ENCODE measurements at regions not wholly inside any gene's neighbourhood (a gene's known extent, or its start where the extent isn't known, plus 50 kb on each side); places are given as distances from the start of the nearest gene placed in this dataset.
"Not testable (repeated sequence)": the region's sequence is repeated elsewhere in the genome, so short reads cannot be mapped to it uniquely, and the experiment has no call there.

DNA sequence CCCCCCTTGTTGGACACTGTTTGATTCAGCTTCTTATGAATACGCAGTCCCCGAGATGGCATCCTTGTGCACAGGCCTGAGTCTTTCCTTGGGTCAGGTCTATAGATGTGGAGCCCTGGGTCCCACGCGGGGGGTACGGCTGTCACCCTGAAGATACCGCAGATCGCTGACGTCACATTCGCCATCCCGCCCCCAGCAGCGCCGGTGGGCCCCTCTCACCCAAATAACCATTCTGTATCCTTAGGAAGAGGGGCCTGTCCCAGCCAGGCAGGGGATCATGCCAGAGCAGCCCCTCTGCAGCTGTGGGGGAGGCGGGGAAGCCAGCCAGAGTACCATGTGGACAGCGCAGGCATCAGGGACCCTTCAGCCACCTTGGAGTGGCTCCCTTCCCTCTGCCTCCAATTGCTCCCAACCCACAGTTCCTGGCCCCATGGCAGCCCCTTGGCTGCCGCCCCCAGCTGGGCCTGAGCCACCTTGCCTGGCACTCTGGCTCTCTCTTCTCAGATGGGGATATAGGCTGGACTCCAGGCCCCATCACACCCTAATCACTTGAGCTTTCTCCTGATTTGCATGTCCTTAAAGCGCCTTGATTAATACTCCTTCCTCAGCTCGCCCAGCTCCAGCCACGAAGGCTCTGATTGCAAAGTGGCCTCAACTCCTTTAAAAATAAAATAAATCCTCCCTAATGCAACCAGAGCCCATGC lies 189.8 kb downstream of the C9orf50 start:
- TF ChIP-seq, protein P1, sequence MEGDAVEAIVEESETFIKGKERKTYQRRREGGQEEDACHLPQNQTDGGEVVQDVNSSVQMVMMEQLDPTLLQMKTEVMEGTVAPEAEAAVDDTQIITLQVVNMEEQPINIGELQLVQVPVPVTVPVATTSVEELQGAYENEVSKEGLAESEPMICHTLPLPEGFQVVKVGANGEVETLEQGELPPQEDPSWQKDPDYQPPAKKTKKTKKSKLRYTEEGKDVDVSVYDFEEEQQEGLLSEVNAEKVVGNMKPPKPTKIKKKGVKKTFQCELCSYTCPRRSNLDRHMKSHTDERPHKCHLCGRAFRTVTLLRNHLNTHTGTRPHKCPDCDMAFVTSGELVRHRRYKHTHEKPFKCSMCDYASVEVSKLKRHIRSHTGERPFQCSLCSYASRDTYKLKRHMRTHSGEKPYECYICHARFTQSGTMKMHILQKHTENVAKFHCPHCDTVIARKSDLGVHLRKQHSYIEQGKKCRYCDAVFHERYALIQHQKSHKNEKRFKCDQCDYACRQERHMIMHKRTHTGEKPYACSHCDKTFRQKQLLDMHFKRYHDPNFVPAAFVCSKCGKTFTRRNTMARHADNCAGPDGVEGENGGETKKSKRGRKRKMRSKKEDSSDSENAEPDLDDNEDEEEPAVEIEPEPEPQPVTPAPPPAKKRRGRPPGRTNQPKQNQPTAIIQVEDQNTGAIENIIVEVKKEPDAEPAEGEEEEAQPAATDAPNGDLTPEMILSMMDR (IDR thresholded peaks at IDR 0.05; ENCODE audit: extremely low read depth, missing control alignments), result no peak

DNA sequence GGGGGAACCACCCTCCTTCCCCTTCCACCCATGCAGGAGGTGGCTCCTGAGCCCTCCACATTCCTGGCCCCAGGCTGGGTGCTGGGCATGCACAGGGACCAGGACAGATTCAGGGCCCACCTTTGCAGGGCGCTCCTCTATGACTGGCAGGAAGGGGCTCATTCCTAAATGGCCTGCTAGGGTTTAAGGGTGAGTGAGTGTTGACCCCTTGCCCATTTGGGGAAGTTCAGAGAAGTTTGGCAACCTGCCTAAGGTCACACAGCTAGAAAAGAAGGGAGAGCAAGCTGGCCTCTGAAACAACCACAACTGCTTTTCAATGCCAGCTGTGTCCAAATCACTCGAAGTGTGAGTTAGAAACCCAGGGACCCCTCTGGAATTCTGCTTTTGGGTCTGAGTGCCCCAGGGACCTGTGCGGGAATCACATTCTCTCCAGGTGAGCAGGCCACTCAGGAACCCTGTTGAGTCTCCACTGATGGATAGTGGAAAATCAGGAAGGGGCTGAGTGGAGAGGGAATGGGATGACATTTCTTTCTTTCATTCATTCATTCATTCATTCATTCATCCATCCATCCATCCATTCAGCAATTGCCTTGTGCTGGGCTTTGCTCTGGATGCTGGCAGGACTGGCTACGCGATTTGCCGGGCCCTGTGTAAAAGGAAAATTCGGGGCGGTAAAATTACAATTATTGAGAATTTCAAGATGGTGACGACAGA lies 191.9 kb downstream of the C9orf50 start:
- DNase-seq (ENCODE audit: low spot score), result no peak
- TF ChIP-seq, protein P1 (IDR thresholded peaks at IDR 0.05; ENCODE audit: extremely low read depth, missing control alignments), result no peak

More for the DNA sequence above, 189.8 kb downstream of the C9orf50 start:
- DNase-seq (ENCODE audit: low spot score), result no peak

- DNase-seq (ENCODE audit: low spot score), result no peak
- TF ChIP-seq, protein P1 (IDR thresholded peaks at IDR 0.05; ENCODE audit: extremely low read depth, missing control alignments), result no peak
Measured at GRCh38 chr9:129427149-129427548, 193.8 kb downstream of the C9orf50 start.

DNA sequence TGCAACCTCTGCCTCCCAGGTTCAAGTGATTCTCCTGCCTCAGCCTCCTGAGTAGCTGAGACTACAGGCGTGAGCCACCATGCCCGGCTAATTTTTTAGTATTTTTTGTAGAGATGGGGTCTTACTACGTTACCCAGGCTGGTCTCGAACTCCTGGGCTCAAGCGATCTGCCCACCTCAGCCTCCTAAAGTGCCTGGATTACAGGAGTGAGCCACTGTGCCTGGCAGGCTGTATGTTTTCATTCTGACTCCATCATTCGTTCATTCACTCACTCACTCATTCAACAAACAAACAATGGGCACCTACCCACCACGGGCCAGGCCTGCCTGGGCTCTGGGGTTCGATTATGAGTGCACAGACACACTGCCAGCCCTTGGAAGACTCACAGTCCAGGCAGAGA lies 197.1 kb downstream of the C9orf50 start:
- not testable (repeated sequence) for DNase-seq (ENCODE audit: low spot score)

DNA sequence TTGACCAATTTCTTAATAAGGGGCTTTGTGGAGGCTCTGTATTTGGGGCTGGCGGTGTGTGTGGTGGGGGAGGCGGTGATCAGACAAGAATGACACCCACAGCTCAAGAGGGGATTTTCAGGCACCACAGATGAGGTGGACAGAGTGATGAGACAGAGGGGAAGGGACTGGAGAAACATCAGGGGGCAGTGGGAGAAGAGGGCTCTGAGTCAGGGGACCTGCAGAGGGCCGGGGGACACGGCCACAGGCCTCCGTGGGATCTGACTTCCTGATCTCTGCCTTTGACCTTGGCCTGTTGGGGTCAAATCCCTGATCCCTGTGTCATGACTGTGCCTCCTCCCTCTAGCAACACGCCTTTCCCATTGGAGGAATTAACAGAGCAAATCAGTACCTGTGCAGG lies 197.7 kb downstream of the C9orf50 start:
- no peak for DNase-seq (ENCODE audit: low spot score)
- TF ChIP-seq, protein P1 (IDR thresholded peaks at IDR 0.05; ENCODE audit: extremely low read depth, missing control alignments), result no peak

DNA sequence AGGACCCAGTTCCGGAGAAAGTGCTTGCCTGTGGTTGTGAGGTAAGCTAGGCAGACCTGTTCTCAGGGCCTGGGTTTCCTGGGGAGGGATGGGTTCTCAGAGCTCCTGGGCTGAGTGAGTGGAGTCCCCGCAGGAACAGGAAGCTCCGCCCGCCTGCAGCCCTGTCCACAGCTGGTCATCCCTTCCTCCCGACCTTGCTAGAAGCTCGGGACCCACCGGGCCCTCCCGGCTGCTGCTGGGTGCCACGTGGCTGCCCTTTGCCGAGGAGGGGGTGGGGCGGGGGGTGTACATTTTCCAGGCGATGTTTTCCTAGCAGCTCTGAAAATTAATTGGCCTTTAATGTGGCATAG lies 198.1 kb downstream of the C9orf50 start:
- TF ChIP-seq, protein P1 (IDR thresholded peaks at IDR 0.05; ENCODE audit: extremely low read depth, missing control alignments), result no peak
- no peak for DNase-seq (ENCODE audit: low spot score)

DNA sequence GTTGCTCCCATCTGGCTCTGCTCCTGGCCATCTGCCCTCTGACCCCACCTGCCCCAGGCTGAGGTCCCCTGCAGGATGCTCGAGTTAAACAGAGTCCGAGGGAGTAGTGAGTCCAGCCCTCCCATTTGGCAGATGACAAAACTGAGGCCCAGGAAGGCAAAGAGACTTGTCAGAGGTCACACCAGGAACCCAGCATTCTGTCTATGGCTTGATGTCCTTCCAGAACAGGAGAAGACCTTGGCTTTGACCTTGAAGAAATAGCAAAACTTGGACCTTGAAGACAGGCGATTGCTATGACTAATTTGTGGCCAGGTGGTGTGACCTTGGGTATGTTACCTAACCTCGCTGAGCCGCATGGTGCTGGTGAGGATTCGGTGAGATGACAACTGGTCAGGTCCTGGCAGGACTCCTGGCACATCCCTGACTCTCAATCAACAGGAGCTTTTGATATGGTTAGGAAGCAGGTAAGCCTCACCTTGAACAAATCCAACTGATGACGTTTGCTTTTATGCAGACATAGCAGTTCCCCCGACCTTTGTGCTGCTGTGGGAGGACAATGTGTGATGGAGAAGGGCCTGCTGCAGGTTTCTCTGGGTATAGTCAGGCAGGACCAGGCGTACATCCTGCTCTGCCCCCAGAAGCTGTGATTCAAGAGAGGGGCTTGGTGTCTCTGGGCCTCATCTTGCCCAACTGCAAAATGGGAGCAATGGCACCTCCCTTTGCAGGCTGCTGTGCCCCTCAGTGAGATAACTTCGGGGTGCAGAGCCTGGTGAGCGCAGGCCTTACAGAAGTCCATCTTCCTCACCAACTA lies 198.7 kb downstream of the C9orf50 start:
- DNase-seq (ENCODE audit: low spot score), result no peak
- TF ChIP-seq, protein P1 (IDR thresholded peaks at IDR 0.05; ENCODE audit: extremely low read depth, missing control alignments), result no peak

All from GM20000 (cell line).